22Rv1 (cell line): ENCODE measurements at regions not wholly inside any gene's neighbourhood (a gene's known extent, or its start where the extent isn't known, plus 50 kb on each side); places are given as distances from the start of the nearest gene placed in this dataset.

ENCODE experiments used
- H3K27ac ChIP-seq: fragments of 450-650 bp; 2 replicates; pipeline ENCODE4 v1.5.1; 2017
- CTCF ChIP-seq: fragments of 450-650 bp; IDR thresholded peaks from 2 replicates; pipeline ENCODE4 v1.5.1; 2017; ENCODE audit warnings: mild to moderate bottlenecking
- ZFX ChIP-seq: fragments of 450-650 bp; IDR thresholded peaks from 2 replicates; pipeline ENCODE4 v1.6.1; 2017; ENCODE audit warnings: antibody characterized with exemption, borderline replicate concordance

- TF ChIP-seq CTCF (no peak), ZFX (no peak)
- H3K27ac ChIP-seq: no peak overlapping the region
These were observed 95.7 kb upstream of the OSR1 start for GRCh38 chr2:19454125-19454524.

- H3K27ac ChIP-seq: no peak overlapping the region
- TF ChIP-seq CTCF: no peak
- no peak for TF ChIP-seq ZFX
These were observed 84.3 kb upstream of the OSR1 start for GRCh38 chr2:19442731-19443130.

GRCh38 chr2:19439081-19439480, 80.7 kb upstream of the OSR1 start:
- no peak overlapping the region for H3K27ac ChIP-seq
- TF ChIP-seq CTCF: no peak
- no peak for TF ChIP-seq ZFX

- TF ChIP-seq ZFX (no peak), CTCF (no peak)
- no peak overlapping the region for H3K27ac ChIP-seq
These were observed 77.4 kb upstream of the OSR1 start for GRCh38 chr2:19435815-19436214.

GRCh38 chr2:19434413-19434812, 76.0 kb upstream of the OSR1 start:
- H3K27ac ChIP-seq: no peak overlapping the region
- no peak for TF ChIP-seq CTCF
- no peak for TF ChIP-seq ZFX

GRCh38 chr2:19426941-19427340, 68.5 kb upstream of the OSR1 start:
- no peak for TF ChIP-seq ZFX
- no peak overlapping the region for H3K27ac ChIP-seq

GRCh38 chr2:19426144-19426543, 67.7 kb upstream of the OSR1 start:
- TF ChIP-seq ZFX (no peak), CTCF (no peak)
- H3K27ac ChIP-seq: no peak overlapping the region

- no peak overlapping the region for H3K27ac ChIP-seq
- TF ChIP-seq CTCF (no peak), ZFX (no peak)
These were observed 67.0 kb upstream of the OSR1 start for GRCh38 chr2:19425419-19425818.
